ENCODE measurements at regions not wholly inside any gene's neighbourhood (a gene's known extent, or its start where the extent isn't known, plus 50 kb on each side); places are given as distances from the start of the nearest gene placed in this dataset.

GRCh38 chr15:24786347-24786746 lies 110.8 kb downstream of the NPAP1 start:
- TF ChIP-seq CTCF (IDR thresholded peaks at IDR 0.05) (no peak), POLR2A (IDR thresholded peaks at IDR 0.05) (no peak)

Measured in thyroid gland (tissue), 4 donors.